OCI-LY3 (cell line): ENCODE measurements at regions not wholly inside any gene's neighbourhood (a gene's known extent, or its start where the extent isn't known, plus 50 kb on each side); places are given as distances from the start of the nearest gene placed in this dataset.

Experiments
- H2AFZ ChIP-seq: fragments of 200-600, 300-600 bp; shearing (Covaris generic); 2 replicates; pipeline ENCODE4 v1.6.0; 2014; ENCODE audit warnings: antibody characterized with exemption, low read depth, low read length
- H3K27ac ChIP-seq: fragments of 200-600, 300-600 bp; sonication (generic); 2 replicates; pipeline ENCODE4 v1.5.1; 2014; ENCODE audit warnings: mild to moderate bottlenecking, low read length, moderate library complexity, mixed read lengths
- H3K27me3 ChIP-seq: fragments of 200-600, 300-600 bp; sonication (generic); 2 replicates; pipeline ENCODE4 v1.6.1; 2014; ENCODE audit warnings: low read depth, low read length, mixed read lengths
- H3K36me3 ChIP-seq: fragments of 200-600, 300-600 bp; sonication (generic); replicated peaks from 2 replicates; pipeline ENCODE3; 2014; ENCODE audit warnings: low read depth, low read length, mixed read lengths
- H3K4me1 ChIP-seq: fragments of 300-600, 200-600 bp; sonication (generic); 2 replicates; pipeline ENCODE4 v1.6.1; 2014; ENCODE audit warnings: low read length, mixed read lengths
- H3K4me2 ChIP-seq: fragments of 200-600, 300-600 bp; sonication (generic); 2 replicates; pipeline ENCODE4 v1.6.1; 2014; ENCODE audit warnings: low read length, mixed read lengths
- H3K4me3 ChIP-seq: fragments of 300-600, 200-600 bp; sonication (generic); 2 replicates; pipeline ENCODE4 v1.5.1; 2014; ENCODE audit warnings: antibody characterized with exemption, mild to moderate bottlenecking, low read length, moderate library complexity
- H3K79me2 ChIP-seq: fragments of 300-600, 200-600 bp; shearing (Covaris generic); 2 replicates; pipeline ENCODE4 v1.6.1; 2014; ENCODE audit warnings: mild to moderate bottlenecking, low read length, mixed read lengths
- H3K9ac ChIP-seq: fragments of 300-600, 200-600 bp; shearing (Covaris generic); 2 replicates; pipeline ENCODE4 v1.6.0; 2014; ENCODE audit warnings: mild to moderate bottlenecking, low read length, moderate library complexity
- H3K9me3 ChIP-seq: fragments of 200-600, 300-600 bp; shearing (Covaris generic); 2 replicates; pipeline ENCODE4 v1.6.1; 2014; ENCODE audit warnings: low read length, mixed read lengths; ENCODE audit not compliant: insufficient read depth
- H4K20me1 ChIP-seq: fragments of 200-600, 300-600 bp; sonication (generic); 2 replicates; pipeline ENCODE4 v1.6.1; 2016; ENCODE audit warnings: low read length, mixed read lengths; ENCODE audit not compliant: insufficient read depth
- CTCF ChIP-seq: fragments of 200-600, 300-600 bp; sonication (generic); IDR thresholded peaks from 2 replicates; pipeline ENCODE4 v1.5.1; 2014; ENCODE audit warnings: antibody characterized with exemption, low read length, low read depth
- EZH2phosphoT487 ChIP-seq: fragments of 200-600 bp; shearing (Covaris generic); IDR thresholded peaks from 2 replicates; pipeline ENCODE4 v1.6.1; 2018; ENCODE audit warnings: antibody characterized with exemption, mixed run types, low read depth

- no peak for TF ChIP-seq EZH2phosphoT487
- TF ChIP-seq CTCF: no peak
- Histone ChIP-seq H3K9ac (no peak overlapping the region), H3K36me3 (no peaks in the 10 kb centered on the region), H3K27me3 (no peaks in the 10 kb centered on the region), H3K4me2 (no peak overlapping the region), H3K4me3 (no peak overlapping the region), H3K4me1 (peaks cover 6% of the 10 kb centered on the region), H2AFZ (no peak overlapping the region), H3K27ac (no peak overlapping the region), H3K9me3 (no peaks in the 10 kb centered on the region), H3K79me2 (no peaks in the 10 kb centered on the region), H4K20me1 (no peaks in the 10 kb centered on the region)
Observed at GRCh38 chr10:89901895-89902294, 200.5 kb downstream of the KIF20B start.

- H3K79me2 ChIP-seq: no peaks in the 10 kb centered on the region
- no peak overlapping the region for H2AFZ ChIP-seq
- H3K9ac ChIP-seq: no peak overlapping the region
- no peaks in the 10 kb centered on the region for H3K27me3 ChIP-seq
- H4K20me1 ChIP-seq: no peaks in the 10 kb centered on the region
- H3K9me3 ChIP-seq: no peaks in the 10 kb centered on the region
- no peak overlapping the region for H3K27ac ChIP-seq
- no peak overlapping the region for H3K4me2 ChIP-seq
- H3K36me3 ChIP-seq: no peaks in the 10 kb centered on the region
- H3K4me3 ChIP-seq: no peak overlapping the region
- H3K4me1 ChIP-seq: peaks cover 8% of the 10 kb centered on the region
- TF ChIP-seq CTCF (no peak), EZH2phosphoT487 (no peak)
Observed at GRCh38 chr10:89904755-89905154, 203.4 kb downstream of the KIF20B start.

GRCh38 chr10:89909752-89910151, 208.4 kb downstream of the KIF20B start:
- no peak overlapping the region for H3K9ac ChIP-seq
- no peaks in the 10 kb centered on the region for H3K9me3 ChIP-seq
- no peaks in the 10 kb centered on the region for H4K20me1 ChIP-seq
- H2AFZ ChIP-seq: no peak overlapping the region
- H3K4me2 ChIP-seq: no peak overlapping the region
- TF ChIP-seq CTCF: no peak
- no peak for TF ChIP-seq EZH2phosphoT487
- no peaks in the 10 kb centered on the region for H3K27me3 ChIP-seq
- H3K79me2 ChIP-seq: no peaks in the 10 kb centered on the region
- peaks cover 42% of the 10 kb centered on the region for H3K4me1 ChIP-seq
- no peak overlapping the region for H3K27ac ChIP-seq
- no peaks in the 10 kb centered on the region for H3K36me3 ChIP-seq
- no peak overlapping the region for H3K4me3 ChIP-seq

- Histone ChIP-seq H2AFZ (no peak overlapping the region), H3K27me3 (no peaks in the 10 kb centered on the region), H3K36me3 (no peaks in the 10 kb centered on the region), H3K9me3 (no peaks in the 10 kb centered on the region), H3K4me3 (no peak overlapping the region), H3K79me2 (no peaks in the 10 kb centered on the region), H3K4me1 (peaks cover 38% of the 10 kb centered on the region), H3K9ac (no peak overlapping the region), H3K4me2 (no peak overlapping the region), H3K27ac (no peak overlapping the region), H4K20me1 (no peaks in the 10 kb centered on the region)
- TF ChIP-seq EZH2phosphoT487 (no peak), CTCF (no peak)
Observed at GRCh38 chr10:89915021-89915420, 213.6 kb downstream of the KIF20B start.
